IPS-NIHi7 (cell line): ENCODE measurements at regions not wholly inside any gene's neighbourhood (a gene's known extent, or its start where the extent isn't known, plus 50 kb on each side); places are given as distances from the start of the nearest gene placed in this dataset.
"Not testable (repeated sequence)": the region's sequence is repeated elsewhere in the genome, so short reads cannot be mapped to it uniquely, and the experiment has no call there.

ENCODE experiments used
- DNase-seq: peaks from one replicate; pipeline ENCODE4 v3.0.0; 2012; ENCODE audit warnings: mixed read lengths; ENCODE audit errors: extremely low spot score

DNA sequence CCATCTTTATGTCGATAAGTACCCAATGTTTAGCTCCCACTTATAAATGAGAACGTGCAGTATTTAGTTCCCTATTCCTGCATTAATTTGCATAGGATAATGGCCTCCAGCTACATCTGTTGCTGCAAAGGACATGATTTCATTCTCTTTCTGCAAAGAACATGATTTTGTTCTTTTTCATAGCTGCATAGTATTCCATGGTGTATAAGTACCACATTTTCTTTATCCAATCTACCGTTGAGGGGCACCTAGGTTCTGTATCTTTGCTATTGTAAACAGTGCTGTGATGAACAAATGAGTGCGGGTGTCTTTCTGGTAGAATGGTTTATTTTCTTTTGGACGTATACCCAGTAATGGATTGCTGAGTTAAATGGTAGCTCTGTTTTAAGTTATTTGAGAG is 63.0 kb downstream of the HLX start:
- no peak for DNase-seq

DNA sequence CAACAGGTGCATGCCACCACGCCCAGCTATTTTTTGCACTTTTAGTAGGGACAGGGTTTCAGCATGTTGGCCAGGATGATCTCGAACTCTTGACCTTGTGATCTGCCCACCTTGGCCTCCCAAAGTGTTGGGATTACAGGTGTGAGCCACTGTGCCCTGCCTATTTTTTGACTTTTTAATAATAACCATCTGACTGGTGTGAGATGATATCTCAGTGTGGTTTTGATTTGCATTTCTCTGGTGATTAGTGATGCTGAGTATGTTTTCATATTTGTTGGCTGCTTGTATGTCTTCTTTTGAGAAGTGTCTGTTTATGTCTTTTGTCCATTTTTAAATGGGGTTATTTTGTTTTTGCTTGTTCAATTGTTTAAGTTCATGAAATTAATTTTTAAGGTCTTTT is 63.7 kb downstream of the HLX start:
- DNase-seq: not testable (repeated sequence)

DNA sequence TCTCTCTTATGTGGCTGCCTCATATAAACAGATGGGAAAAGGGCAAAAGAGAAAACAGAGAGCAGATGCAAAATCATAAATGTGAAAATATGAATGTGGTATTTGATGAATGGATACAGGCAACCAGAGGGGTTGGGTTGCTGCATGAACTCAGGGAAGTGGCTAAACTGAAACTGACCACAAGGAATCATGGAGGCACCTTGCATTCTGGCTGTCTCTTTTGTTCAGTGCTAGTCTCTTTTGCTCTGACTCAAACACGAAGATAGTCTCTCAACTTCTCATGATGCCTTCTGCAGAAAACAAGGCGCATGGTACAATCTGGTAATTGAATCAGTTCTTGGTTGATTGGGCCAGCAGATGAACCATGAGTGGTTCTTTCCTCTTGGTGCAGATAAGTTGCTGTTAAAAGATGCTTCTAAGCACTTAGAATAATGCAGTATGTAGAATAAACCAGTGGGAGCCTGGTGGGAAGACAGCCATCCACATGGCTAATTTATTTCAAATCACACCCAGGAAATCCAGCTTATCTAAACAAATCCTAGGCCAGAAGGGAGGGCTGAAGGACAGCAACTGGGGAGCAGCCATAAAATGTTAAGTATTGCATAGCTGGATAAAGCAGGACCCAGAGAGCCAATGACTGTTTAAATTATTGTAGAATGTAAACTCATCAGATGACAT is 64.2 kb downstream of the HLX start:
- DNase-seq: no peak

DNA sequence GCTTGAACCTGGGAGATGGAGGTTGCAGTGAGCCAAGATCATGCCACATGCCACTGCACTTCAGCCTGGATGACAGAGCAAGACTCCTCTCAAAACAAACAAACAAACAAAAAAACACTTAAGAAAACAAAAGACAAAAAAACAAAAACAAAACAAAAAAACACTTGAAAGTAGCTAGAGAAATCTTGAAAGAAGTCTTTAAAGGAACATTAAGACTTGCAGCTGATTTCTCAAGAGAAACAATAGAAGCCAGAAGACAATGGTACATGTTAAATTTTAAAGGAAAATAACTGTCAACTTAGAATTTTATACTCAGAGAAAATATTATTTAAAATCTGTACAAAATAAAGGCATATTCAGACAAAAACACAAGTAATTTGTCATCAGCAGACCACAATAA is 71.3 kb downstream of the HLX start:
- DNase-seq: no peak

DNA sequence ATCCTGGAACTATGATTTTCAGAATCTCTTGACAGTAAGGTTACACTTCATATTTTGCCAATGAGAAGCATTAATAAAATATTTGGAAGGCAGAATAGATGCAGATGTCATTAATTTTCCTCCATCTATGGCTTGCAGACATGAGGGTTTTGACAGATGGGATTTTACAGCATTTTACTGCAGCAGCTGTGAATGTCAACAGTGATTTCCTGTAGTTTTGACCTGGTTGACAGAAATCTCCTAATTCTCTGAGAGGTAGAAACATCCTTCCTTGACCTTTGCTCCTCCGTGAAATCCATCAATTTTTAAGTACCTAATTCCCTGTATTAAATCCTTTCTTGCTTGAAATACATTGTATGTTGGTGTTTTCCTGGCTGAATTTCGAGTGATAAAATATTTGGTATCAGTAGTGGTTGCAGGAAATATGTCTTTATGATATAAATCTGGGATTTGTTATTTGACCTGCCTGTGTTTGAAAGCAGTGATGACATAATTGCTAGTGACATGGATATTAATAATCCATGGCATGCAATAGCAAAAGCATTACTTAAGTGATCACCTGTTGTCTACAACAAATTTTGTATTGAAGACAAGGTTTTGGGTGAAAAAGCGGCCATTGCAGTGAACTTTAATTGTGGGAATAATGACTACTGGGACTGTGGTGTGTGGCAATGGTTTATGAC is 73.9 kb downstream of the HLX start:
- no peak for DNase-seq

DNA sequence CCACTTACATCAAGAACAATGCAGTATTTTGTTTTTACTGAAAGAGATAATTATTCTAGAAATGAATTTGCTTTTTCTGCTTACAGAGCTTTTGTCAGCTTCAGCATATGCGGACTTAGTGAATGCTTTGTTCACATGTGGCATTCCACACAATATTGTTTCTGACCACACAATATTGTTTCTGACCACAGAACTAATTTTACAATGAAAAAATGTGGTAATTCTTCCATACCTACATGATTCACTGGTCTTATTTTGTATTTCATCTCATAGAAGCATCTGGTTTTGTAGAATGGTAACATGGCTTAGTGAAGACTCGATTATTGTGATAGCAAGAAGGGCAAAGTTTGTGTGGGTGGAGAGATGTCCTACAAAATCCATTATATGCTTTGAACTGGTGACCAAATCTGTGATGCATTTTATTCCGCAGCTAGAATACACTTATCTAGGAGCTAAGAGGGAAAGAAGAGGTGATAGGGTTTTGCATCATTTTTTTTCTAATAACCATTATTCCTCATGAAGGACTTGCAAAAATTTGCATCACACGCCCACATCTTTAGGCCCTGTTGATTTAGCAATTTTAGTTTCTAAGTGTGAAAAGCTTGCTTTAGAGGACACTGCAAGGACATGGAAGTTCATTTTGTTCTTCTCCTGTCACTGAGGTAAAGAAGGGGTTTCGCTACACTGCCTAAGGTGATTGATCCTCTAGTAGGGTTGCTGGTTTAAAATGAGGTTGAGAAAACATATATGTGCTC is 75.3 kb downstream of the HLX start:
- DNase-seq: no peak

DNA sequence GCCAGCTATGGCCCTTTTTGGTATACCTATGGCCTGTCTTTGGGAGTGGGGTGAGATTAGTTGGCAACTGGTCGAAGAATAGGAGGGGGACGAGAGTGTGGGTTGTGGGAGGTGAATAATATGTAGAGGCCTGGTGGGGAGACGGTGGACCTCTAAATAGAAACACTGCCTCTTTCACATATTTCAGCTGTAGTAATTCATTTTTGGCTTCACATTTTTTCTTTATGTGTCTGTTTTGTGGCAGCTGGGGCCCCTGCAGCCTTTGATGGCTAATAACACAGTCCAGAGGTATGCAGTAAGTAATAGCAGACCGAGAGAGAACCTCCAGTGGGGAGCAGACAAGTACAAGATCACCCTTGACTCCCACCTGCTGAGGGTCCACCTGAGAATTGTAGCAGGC is 75.9 kb downstream of the HLX start:
- DNase-seq: no peak

DNA sequence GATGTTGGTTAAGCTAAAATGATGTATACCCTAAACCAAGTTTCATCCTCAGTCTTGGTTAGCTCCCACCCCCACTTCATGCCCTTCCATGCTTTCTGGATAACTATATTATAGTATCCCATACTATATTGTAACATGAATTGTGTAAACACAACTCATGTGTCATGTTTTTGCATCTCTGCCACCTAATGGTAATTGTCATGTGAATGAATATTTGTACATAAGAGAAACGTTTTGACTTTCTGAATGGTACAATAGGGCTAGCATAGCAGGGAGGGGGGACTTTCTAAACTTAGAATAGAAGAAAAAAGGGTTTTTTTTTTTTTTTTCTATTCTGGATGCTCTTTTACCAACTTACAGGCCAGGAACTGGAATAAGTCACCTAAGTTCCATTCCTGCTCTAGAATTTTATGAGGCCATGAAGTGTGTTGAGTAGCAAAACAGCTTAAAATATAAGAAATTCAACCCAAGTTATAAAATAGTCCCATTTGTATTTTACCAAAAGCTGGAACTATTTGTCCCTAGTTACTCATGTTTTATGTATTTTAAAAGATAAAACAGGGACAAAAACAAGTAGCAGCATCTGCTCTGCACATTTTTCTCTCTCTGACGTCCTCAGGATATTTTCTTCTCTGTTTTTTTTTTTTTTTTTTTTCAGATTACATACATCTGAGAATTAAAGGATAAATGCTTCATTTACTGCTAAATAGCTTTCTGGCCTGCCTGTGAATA is 77.4 kb downstream of the HLX start:
- no peak for DNase-seq

DNA sequence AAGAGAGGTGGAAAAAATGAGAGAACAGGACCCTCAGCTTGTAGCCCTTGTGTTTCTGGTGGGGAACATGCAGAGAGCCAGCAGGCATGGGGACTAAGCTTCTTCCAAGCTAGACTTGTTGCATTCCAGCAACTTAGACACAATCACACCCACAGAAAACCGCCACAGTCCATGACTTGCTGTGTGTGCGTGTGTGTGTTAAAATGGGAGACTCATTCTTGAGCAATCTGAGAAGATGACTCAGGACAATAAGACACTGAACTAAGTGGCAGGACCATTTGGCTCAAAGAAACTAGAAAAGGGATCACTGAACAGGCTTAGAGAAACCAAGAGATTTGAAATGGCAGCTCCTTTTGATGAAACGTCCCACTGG is 78.0 kb downstream of the HLX start:
- DNase-seq: no peak

DNA sequence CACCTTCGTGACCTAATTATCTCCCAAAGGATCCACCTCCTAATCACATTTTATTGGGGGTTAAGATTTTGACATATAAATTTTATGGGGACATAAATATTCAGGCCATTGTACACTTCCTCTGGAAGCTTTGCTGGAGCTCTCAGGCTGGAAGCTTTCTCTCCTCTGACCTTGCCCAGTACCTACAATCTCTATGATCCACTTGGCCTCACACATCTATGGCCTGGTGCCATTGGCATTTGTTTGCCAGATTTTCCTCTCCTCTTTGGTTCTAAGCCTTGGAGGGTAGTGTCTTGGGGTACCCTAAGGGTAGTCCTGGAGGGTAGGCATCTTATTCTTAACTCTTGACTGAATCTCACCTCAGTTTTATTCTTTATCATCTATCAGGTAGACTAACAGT is 79.0 kb downstream of the HLX start:
- DNase-seq: no peak

DNA sequence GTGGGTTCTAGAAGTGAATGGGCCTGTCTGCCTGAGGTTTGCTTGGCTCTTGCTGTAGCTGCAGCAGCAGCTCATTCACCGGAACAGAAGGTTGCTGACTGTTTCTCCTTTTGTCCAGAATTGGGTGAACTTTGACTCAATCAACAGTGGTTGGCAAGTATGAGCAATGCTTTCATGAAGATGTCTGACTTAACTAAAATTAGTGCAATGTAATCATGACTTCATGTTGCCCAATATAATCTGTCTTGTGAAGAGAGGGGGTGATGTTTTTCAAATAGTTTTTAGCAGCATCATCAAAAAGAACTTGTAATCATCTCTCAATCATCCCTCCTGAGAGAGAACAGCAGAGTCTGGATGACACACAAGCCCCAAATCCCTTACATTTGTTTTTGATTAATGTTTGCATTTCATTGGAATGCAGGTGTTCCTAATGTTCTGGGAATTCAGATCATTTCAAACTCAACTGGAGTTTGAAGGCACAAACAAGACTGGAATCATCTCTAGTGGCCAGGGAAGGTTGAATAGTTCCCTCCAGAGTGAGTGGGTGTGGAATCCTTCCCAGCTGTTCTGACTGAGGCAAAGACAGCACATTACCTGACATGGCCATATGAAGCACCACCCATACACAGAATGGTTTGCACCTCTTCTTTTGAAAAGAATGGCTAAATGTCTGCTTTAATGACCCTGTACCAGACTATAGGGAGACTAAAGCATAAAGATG is 82.9 kb downstream of the HLX start:
- no peak for DNase-seq

DNA sequence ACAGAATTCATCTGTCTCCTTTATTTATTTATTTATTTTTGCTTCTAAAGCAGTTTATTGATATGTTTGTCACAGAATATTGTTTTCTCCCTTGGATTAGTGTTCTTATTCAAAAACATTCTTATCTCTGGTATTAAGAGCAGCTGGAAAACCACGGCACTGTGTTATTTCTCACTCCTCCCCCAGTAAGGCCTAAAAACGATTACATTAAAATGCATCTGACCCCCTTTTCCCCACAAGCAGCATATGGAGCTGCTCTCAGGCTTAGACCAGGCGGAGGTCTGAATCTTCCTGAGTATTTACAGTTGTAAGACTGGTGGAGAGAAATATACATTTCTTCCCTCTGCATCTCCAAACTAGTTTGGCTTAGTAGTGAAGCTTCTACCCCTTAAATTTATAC is 86.8 kb downstream of the HLX start:
- DNase-seq: no peak

DNA sequence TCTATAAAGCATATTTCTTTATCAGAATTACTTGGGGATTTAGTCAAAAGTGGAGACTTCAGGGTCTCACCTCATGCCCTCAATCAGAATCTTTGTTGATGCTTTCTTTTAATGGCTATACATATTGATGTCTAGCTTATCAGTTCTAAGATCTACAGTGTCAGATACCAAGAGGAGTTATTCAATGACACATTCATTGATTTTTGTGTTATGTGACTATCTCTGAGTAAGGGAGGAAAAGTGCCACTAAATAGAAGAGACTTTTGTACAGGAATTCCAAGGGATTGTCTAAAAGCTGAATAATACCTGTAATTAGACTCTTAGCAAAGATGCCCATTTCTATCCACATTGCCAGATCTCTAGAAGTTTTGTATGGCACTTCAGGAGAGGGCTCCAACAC is 87.2 kb downstream of the HLX start:
- no peak for DNase-seq

DNA sequence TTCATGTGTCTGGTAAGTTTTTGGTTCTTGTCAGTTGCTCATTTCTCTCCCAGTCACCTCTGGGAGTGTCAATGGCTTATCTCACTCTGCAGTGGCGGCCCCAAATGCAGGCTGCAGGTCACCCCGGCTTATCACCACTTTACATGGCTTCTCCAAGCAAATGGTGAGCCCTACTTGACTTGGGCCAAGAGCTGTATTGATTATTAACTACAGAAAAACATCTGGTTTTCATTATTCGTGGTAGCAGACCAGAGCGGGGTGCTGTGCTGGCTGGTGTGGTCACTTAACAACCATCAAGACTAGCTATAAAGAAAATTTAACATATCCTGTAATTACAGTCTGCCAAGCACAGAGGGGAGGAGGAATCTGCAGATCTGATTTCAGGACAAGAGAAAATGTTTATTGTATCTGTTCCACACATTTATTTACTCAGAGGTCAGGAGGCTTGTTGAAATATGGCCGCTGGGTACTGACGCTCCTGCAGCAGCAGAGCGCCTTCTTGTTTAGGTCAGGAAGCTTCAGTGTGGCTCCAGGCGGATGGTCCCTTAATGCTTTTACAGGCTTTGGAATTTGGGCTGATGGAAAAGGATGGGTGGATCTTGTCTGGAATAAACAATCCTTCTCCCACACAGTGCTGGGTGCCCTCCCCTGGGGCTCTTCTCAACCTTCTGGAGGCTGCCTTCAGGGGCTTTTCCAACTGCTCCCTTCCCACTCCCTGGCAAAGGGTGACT is 87.8 kb downstream of the HLX start:
- DNase-seq: no peak

DNA sequence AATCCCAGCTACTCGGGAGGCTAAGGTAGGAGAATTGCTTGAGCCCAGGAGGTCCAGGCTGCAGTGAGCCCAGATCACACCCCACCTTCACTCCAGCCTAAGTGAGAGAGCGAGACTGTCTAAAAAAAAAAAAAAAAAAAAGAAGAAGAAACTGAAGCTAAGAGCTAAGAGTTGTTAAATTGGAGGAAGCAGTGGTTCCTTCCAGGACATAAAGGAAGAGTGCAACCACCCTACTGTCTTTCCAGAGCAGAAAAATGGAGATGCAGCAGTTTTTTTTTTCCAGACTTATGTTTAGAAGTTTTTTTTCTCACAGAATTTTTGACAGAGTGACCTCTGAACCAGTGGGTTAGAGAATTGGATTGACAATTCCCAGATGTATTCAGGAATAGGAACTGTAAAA is 88.7 kb downstream of the HLX start:
- DNase-seq: no peak

DNA sequence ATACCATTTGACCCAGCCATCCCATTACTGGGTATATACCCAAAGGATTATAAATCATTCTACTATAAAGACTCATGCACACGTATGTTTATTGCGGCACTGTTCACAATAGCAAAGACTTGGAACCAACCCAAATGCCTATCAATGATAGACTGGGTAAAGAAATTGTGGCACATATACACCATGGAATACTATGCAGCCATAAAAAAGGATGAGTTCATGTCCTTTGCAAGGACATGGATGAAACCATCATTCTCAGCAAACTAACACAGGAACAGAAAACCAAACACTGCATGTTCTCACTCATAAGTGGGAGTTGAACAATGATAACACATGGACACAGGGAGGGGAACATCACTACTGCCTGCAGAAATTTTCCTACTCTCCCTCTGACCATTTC is 90.0 kb downstream of the HLX start:
- not testable (repeated sequence) for DNase-seq

DNA sequence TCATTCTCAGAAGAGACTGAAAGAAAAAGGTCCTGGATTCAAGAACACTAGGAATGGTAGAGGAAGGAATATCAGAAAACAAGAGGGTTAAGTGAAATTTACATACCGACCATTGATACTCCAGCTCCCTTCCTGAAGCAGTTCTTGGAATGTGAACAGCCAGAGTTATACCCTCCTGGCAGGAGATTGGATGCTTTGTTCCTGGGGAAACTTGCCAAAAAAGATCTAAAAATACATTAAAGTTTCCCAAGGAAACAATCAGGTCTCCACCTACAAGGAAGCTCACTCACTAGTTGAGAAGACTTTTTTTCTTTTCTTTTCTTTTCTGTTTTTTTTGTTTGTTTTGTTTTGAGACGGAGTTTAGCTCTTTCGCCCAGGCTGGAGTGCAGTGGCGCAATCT is 91.1 kb downstream of the HLX start:
- no peak for DNase-seq

DNA sequence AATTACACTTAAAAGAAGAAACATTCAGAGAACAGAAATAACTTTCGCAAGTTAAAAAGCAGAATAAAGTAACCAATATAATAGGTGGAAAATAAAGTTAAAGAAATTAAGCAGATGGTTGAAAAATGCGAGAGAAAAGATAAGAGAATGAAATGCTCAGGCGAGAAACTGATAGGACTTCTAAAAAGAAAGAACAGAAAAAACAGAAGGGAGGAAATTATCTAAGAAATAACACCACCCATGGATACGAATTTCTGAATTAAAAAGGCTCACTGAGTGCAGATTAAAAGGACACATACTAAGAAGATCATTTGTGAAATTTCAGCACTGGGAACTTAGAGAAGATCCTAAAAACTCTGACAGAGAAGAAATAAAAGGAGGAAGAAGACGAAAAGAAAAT is 92.0 kb downstream of the HLX start:
- no peak for DNase-seq

DNA sequence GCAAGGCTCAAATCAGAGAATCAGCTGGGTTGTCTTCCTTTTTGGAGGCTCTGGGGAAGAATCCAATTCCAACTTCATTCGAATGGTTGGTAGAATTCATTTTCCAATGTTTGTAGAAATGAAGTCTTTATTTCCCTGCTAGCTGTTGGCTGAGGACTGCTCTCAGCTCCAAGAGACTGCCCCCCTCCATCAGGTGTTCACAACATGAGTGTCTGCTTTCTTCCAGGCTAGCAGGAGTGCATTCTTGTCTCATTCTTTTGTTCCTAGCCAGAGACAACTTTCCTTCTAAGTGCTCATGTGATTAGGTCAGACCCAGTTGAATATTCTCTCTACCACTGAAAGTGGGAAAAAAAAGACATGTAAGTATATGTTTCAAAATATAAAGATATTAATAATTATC is 95.2 kb downstream of the HLX start:
- no peak for DNase-seq

DNA sequence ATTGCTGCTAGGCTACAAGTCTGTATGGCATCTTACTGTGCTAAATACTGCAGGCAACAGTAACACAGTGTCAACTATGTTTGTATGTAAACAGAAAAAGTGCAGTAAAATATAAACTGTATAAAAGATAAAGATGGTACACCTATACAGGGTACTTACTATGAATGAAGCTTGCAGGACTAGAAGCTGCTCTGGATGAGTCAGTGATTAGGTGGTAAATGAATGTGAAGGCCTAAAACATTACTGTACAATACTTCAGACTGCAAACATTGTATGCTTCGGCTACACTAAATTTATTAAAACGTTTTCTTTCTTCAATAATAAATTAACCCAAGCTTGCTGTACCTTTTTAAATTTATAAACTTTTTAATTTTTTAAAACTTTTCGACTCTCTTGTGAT is 97.1 kb downstream of the HLX start:
- DNase-seq: no peak

DNA sequence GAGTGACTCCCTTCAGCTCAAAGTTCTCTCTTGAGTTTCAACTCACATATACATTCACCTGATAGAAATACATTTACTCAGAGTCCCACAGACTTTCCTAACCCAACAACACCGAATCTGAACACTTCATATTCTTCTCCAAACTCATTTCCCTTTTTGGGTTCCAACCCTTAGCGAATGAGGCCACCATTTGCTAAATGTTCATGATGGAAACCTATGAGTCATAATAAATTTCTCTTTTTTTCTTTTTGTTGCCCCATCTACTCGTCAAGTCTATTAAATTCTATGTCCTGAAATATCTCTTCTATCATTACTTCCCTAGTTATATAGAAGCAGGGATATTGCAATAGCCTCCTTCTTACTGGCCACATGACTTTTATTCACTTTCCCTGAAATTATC is 100.1 kb downstream of the HLX start:
- no peak for DNase-seq
